Kidney glomerular epithelial cell (primary cell): ENCODE measurements at regions not wholly inside any gene's neighbourhood (a gene's known extent, or its start where the extent isn't known, plus 50 kb on each side); places are given as distances from the start of the nearest gene placed in this dataset.

Experiments
- DNase-seq: peaks from one replicate; lab custom pipeline; 2025; lab: John Stamatoyannopoulos, UW

DNA sequence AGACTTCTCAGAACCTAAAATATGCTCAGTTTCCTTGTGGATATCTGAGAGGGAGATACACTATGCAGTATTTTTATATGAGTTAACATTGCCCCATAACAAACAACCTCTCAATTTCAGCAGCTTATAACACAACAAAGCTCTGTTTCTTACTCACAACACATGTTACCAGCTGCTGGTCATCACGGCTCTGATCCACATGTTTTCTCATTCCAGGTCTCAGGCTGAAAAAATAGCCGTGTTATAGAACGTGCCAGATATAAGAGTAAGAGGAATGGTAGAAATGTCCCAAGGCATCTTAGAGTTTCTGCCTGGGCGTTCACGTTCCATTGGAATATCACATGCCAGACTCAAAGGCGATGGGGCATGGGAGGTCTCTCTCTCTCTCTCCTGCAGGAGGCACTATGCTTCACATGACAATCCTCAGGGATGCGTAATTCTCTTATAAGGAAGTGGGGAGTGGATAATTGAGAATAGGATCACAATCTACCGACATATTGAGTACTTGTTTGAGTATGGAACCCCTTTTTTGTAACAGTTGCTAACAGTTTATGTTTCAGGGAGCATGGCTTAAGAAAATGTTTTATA is 246.6 kb downstream of the NHLRC3 start:
- DNase-seq = no peak
